B cell (primary cell): ENCODE measurements at regions not wholly inside any gene's neighbourhood (a gene's known extent, or its start where the extent isn't known, plus 50 kb on each side); places are given as distances from the start of the nearest gene placed in this dataset.

ENCODE experiments used
- ATAC-seq: fragments of 200-7000 bp; cut with Tn5 transposase; one replicate; pipeline ENCODE4 v1.10.0; 2021; ENCODE audit warnings: low read depth, mild to moderate bottlenecking, moderate number of reproducible peaks, moderate library complexity
- CTCF ChIA-PET: fragments of 350-600 bp; sonication (Branson Sonifier 250); formaldehyde crosslinking; loops from one replicate; lab custom pipeline; 2021; ENCODE audit warnings: antibody characterized with exemption, inconsistent platforms; lab: Charles Lee
- POLR2A ChIA-PET: fragments of 350-600 bp; sonication (Branson Sonifier 250); formaldehyde crosslinking; loops from one replicate; lab custom pipeline; 2021; ENCODE audit warnings: antibody characterized with exemption; lab: Charles Lee
- DNase-seq: peaks from one replicate; pipeline ENCODE4 v3.0.0; 2013
- H2AFZ ChIP-seq: 2 replicates; pipeline ENCODE4 v1.6.1; 2012; ENCODE audit warnings: mild to moderate bottlenecking, low read depth, low read length; ENCODE audit not compliant: insufficient read depth, poor library complexity, severe bottlenecking
- H3K27ac ChIP-seq, 2 donors: 1 replicate in 1 of 2; 2 replicates in 1 of 2; pipeline ENCODE4 v1.5.1; 2012 to 2013; ENCODE audit warnings: low read length in 2 of 2, mild to moderate bottlenecking in 2 of 2, moderate library complexity in 1 of 2
- H3K27me3 ChIP-seq, 4 experiments: fragments of 200-600 bp in 1 of 4; sonication (generic) in 1 of 4; replicated peaks in 1 of 4; 1 replicate in 2 of 4; 2 replicates in 2 of 4; pipeline versions ENCODE4 v1.6.1 to v1.7.0; 2013 to 2016; ENCODE audit warnings: low read length in 3 of 4, mild to moderate bottlenecking in 2 of 4, mixed read lengths in 1 of 4, moderate library complexity in 1 of 4; ENCODE audit not compliant: insufficient read depth in 4 of 4, control insufficient read depth in 3 of 4; ENCODE audit errors: control extremely low read depth in 1 of 4
- H3K36me3 ChIP-seq, 2 experiments: replicated peaks in 1 of 2; 1 replicate in 1 of 2; 2 replicates in 1 of 2; pipeline versions ENCODE4 v1.6.1 to v1.7.1; 2013; ENCODE audit warnings: low read length in 1 of 2; ENCODE audit not compliant: insufficient read depth in 2 of 2, control insufficient read depth in 1 of 2; ENCODE audit errors: control extremely low read depth in 1 of 2, extremely low read depth in 1 of 2
- H3K4me1 ChIP-seq, 2 donors: fragments of 200-600 bp in 1 of 2; sonication (generic) in 1 of 2; 1 replicate in 1 of 2; 2 replicates in 1 of 2; pipeline versions ENCODE4 v1.5.1 to v1.6.1; 2013 to 2017; ENCODE audit warnings: low read length in 2 of 2; ENCODE audit not compliant: control insufficient read depth in 2 of 2, insufficient read depth in 2 of 2
- H3K4me2 ChIP-seq: replicated peaks from 2 replicates; pipeline ENCODE3; 2012; ENCODE audit warnings: mild to moderate bottlenecking, low read depth, low read length; ENCODE audit not compliant: poor library complexity, severe bottlenecking
- H3K4me3 ChIP-seq, 5 experiments: fragments of 200-600 bp in 1 of 5; sonication (generic) in 1 of 5; 1 replicate in 3 of 5; 2 replicates in 2 of 5; pipeline versions ENCODE4 v1.5.1 to v1.7.0; 2011 to 2016; ENCODE audit warnings: low read length in 4 of 5, mild to moderate bottlenecking in 4 of 5, low read depth in 2 of 5, control low read depth in 1 of 5, moderate library complexity in 1 of 5; ENCODE audit not compliant: insufficient read depth in 1 of 5; ENCODE audit errors: control extremely low read depth in 1 of 5, extremely low read depth in 1 of 5
- H3K79me2 ChIP-seq: fragments of 200-600 bp; sonication (generic); one replicate; pipeline ENCODE4 v1.6.0; 2016; ENCODE audit warnings: low read length; ENCODE audit not compliant: control insufficient read depth, insufficient read depth
- H3K9ac ChIP-seq: fragments of 200-600 bp; sonication (generic); 2 replicates; pipeline ENCODE4 v1.6.1; 2017; ENCODE audit warnings: mild to moderate bottlenecking, low read length, moderate library complexity
- H3K9me3 ChIP-seq, 3 donors: one replicate each; pipeline versions ENCODE4 v1.6.1 to v1.7.1; 2013; ENCODE audit warnings: low read length in 2 of 3; ENCODE audit not compliant: control insufficient read depth in 2 of 3, insufficient read depth in 1 of 3; ENCODE audit errors: control extremely low read depth in 1 of 3
- H4K20me1 ChIP-seq: 2 replicates; pipeline ENCODE4 v1.6.0; 2012; ENCODE audit warnings: mild to moderate bottlenecking, low read length; ENCODE audit not compliant: insufficient read depth, control insufficient read depth, poor library complexity, severe bottlenecking
- H3K27ac Mint-ChIP-seq: one replicate; pipeline ENCODE4 v1.8.0; 2021; ENCODE audit warnings: mixed read lengths
- H3K27me3 Mint-ChIP-seq: one replicate; pipeline ENCODE4 v1.8.0; 2021; ENCODE audit warnings: mixed read lengths
- H3K4me1 Mint-ChIP-seq: one replicate; pipeline ENCODE4 v1.8.0; 2021; ENCODE audit warnings: mixed read lengths
- H3K4me3 Mint-ChIP-seq: one replicate; pipeline ENCODE4 v1.8.0; 2021; ENCODE audit warnings: mixed read lengths
- H3K9me3 Mint-ChIP-seq: one replicate; pipeline ENCODE4 v1.8.0; 2022; ENCODE audit warnings: mixed read lengths; ENCODE audit not compliant: insufficient read depth
- CTCF ChIP-seq: fragments of 200-600 bp; IDR thresholded peaks from one replicate; pipeline ENCODE4 v1.8.0; 2022; ENCODE audit warnings: antibody characterized with exemption, mild to moderate bottlenecking
- EZH2 ChIP-seq: IDR thresholded peaks from 2 replicates; pipeline ENCODE4 v1.6.1; 2012; ENCODE audit warnings: borderline replicate concordance, low read depth, mild to moderate bottlenecking, moderate library complexity, low read length; ENCODE audit not compliant: insufficient read depth, poor library complexity, severe bottlenecking
- WGBS: methylation state at CpG from one replicate; pipeline ENCODE4 v1.1.5; 2013; ENCODE audit warnings: missing lambda C conversion rate; ENCODE audit not compliant: insufficient coverage; 5-methylcytosine and 5-hydroxymethylcytosine counted together
- intact Hi-C: fragments of 100-400 bp; cut with micrococcal nuclease; formaldehyde crosslinking; loops from one replicate; pipeline ENCODE4 v1.10.0; 2022

- H3K27ac ChIP-seq, result no peak overlapping the region
- H4K20me1 ChIP-seq, result no peaks in the 10 kb centered on the region
- DNase-seq (no peak), ATAC-seq (no peak)
- POLR2A ChIA-PET, result no interaction called here
- H3K4me3 ChIP-seq, result no peak overlapping the region
- no peaks in the 10 kb centered on the region for H3K4me1 ChIP-seq
- Mint-ChIP-seq H3K9me3 (peaks cover 5% of the 10 kb centered on the region), H3K27ac (no peak overlapping the region), H3K27me3 (no peaks in the 10 kb centered on the region), H3K4me3 (no peak overlapping the region), H3K4me1 (no peaks in the 10 kb centered on the region)
- H3K36me3 ChIP-seq, result no peaks in the 10 kb centered on the region
- intact Hi-C loops, result no loop called here
- no peaks in the 10 kb centered on the region for H3K9me3 ChIP-seq
- no peaks in the 10 kb centered on the region for H3K79me2 ChIP-seq
- WGBS, result 89% methylated on average over 3 of the region's 5 CpGs
- CTCF ChIA-PET, result no interaction called here
- TF ChIP-seq EZH2, result no peak
- TF ChIP-seq CTCF, result no peak
- H2AFZ ChIP-seq, result no peak overlapping the region
- H3K9ac ChIP-seq, result no peak overlapping the region
- H3K27me3 ChIP-seq, result peaks cover 0 to 3% (median 0%) of the 10 kb centered on the region in 4 experiments
- no peak overlapping the region for H3K4me2 ChIP-seq
These were observed 148.6 kb downstream of the UFM1 start for GRCh38 chr13:38498271-38498670.

GRCh38 chr13:38514575-38514974 is 164.9 kb downstream of the UFM1 start:
- POLR2A ChIA-PET, result no interaction called here
- H3K4me2 ChIP-seq, result no peak overlapping the region
- no peaks in the 10 kb centered on the region for H3K27me3 Mint-ChIP-seq
- H3K4me1 Mint-ChIP-seq, result no peaks in the 10 kb centered on the region
- H3K27ac Mint-ChIP-seq, result no peak overlapping the region
- no peaks in the 10 kb centered on the region for H3K79me2 ChIP-seq
- DNase-seq, result no peak
- TF ChIP-seq EZH2 (no peak), CTCF (no peak)
- no peaks in the 10 kb centered on the region for H3K9me3 Mint-ChIP-seq
- WGBS, result no CpG with 5 or more reads among the region's 1 CpG
- no peaks in the 10 kb centered on the region for H3K36me3 ChIP-seq
- no peak overlapping the region for H3K27ac ChIP-seq
- no peak overlapping the region for H2AFZ ChIP-seq
- H3K9me3 ChIP-seq, result peaks cover 0 to 5% (median 0%) of the 10 kb centered on the region in 3 donors
- no peak overlapping the region for H3K4me3 ChIP-seq
- no peaks in the 10 kb centered on the region for H3K27me3 ChIP-seq
- CTCF ChIA-PET, result no interaction called here
- H3K4me3 Mint-ChIP-seq, result no peak overlapping the region
- H4K20me1 ChIP-seq, result no peaks in the 10 kb centered on the region
- H3K9ac ChIP-seq, result no peak overlapping the region
- ATAC-seq, result no peak
- no peaks in the 10 kb centered on the region for H3K4me1 ChIP-seq
- intact Hi-C loops, result no loop called here
